Transverse colon (tissue), 4 donors: ENCODE measurements at regions not wholly inside any gene's neighbourhood (a gene's known extent, or its start where the extent isn't known, plus 50 kb on each side); places are given as distances from the start of the nearest gene placed in this dataset.
A peak's percentile ranks its signal among the peaks of the same experiment; 100 is the strongest.

Source experiments
- DNase-seq: peaks from one replicate; pipeline ENCODE4 v3.0.0-alpha.2; 2019
- H3K27ac ChIP-seq, 4 donors: fragments of 200-600 bp; sonication (generic); 2 replicates each; pipeline ENCODE4 v1.5.1; 2016 to 2018; ENCODE audit warnings: inconsistent platforms in 4 of 4
- H3K27me3 ChIP-seq: fragments of 200-600 bp; sonication (generic); 2 replicates; pipeline ENCODE4 v1.5.1; 2017; ENCODE audit warnings: inconsistent platforms
- H3K36me3 ChIP-seq, 4 donors: fragments of 200-600 bp; sonication (generic); 2 replicates each; pipeline ENCODE4 v1.5.1; 2017 to 2019; ENCODE audit warnings: inconsistent platforms in 4 of 4
- H3K4me1 ChIP-seq, 4 donors: fragments of 200-600 bp; sonication (generic); 2 replicates each; pipeline ENCODE4 v1.5.1; 2017 to 2020; ENCODE audit warnings: inconsistent platforms in 4 of 4
- H3K4me3 ChIP-seq, 4 donors: fragments of 200-600 bp; sonication (generic); 1 replicate in 1 of 4; 2 replicates in 3 of 4; pipeline versions ENCODE4 v1.5.1 to v1.6.1; 2017 to 2019; ENCODE audit warnings: inconsistent platforms in 4 of 4
- H3K9me3 ChIP-seq, 2 donors: fragments of 200-600 bp; sonication (generic); 2 replicates each; pipeline ENCODE4 v1.5.1; 2017 to 2019; ENCODE audit warnings: inconsistent platforms in 2 of 2
- EP300 ChIP-seq: sonication (generic); formaldehyde crosslinking; IDR thresholded peaks from one replicate; pipeline ENCODE4 v1.6.1; 2017; ENCODE audit warnings: antibody characterized with exemption, low read depth
- POLR2A ChIP-seq: fragments of 450-650 bp; IDR thresholded peaks from one replicate; pipeline ENCODE4 v1.6.1; 2016; ENCODE audit warnings: antibody characterized with exemption, mild to moderate bottlenecking, moderate library complexity
- POLR2AphosphoS5 ChIP-seq, 3 donors: sonication (generic); formaldehyde crosslinking; IDR thresholded peaks; one replicate each; pipeline ENCODE4 v1.6.1; 2016; ENCODE audit warnings: antibody characterized with exemption in 3 of 3
- WGBS, 2 donors: methylation state at CpG; one replicate each; pipeline ENCODE4 v1.1.5; 2018; ENCODE audit warnings: low coverage in 1 of 2; 5-methylcytosine and 5-hydroxymethylcytosine counted together
- in situ Hi-C, 4 donors: fragments of 200-750 bp; cut with MboI; loops; one replicate each; pipeline versions ENCODE4 v1.15.0 to v1.15.1; 2017; ENCODE audit warnings: low sequenced_read_pairs in 3 of 4, low pct_ligation_motif_present in 1 of 4, low pct_unique_long_range_greater_than_20kb in 1 of 4
- intact Hi-C: fragments of 100-400 bp; cut with DNase I; formaldehyde crosslinking; loops from one replicate; pipeline ENCODE4 v1.15.1; 2023; ENCODE audit warnings: low total_unique reads
- TF ChIP-seq, protein P1 (sequence below), 5 experiments: fragments of 200-600 bp in 3 of 5; fragments of 450-650 bp in 2 of 5; sonication (generic) in 3 of 5; IDR thresholded peaks; 1 replicate in 2 of 5; 2 replicates in 3 of 5; pipeline ENCODE4 v1.5.1; 2016 to 2017; ENCODE audit warnings: antibody characterized with exemption in 5 of 5, inconsistent platforms in 3 of 5, mild to moderate bottlenecking in 2 of 5, moderate library complexity in 1 of 5

DNA sequence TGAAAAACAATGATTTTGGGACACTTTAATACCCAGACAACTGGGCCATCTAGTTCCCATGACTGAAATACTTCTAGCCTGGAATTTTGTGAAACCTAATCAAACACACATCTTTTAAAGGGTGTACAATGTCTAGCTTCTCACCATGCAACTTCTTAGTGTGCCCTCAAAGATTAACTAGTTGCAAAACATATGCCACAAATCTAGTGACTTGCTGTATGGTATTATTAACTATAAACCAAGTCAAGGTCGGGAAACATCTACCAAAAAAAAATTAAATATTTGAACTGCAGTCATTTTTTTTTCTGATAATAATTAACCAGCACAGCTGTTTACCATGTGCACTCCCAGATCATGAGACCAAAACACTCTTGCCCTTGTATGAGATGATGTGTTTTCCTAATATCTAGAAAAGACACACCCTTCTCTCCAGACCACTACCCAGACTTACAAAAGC is 171.8 kb upstream of the FOXN3 start:
- TF ChIP-seq POLR2AphosphoS5 (IDR thresholded peaks at IDR 0.05), result no peak
- TF ChIP-seq, protein P1, sequence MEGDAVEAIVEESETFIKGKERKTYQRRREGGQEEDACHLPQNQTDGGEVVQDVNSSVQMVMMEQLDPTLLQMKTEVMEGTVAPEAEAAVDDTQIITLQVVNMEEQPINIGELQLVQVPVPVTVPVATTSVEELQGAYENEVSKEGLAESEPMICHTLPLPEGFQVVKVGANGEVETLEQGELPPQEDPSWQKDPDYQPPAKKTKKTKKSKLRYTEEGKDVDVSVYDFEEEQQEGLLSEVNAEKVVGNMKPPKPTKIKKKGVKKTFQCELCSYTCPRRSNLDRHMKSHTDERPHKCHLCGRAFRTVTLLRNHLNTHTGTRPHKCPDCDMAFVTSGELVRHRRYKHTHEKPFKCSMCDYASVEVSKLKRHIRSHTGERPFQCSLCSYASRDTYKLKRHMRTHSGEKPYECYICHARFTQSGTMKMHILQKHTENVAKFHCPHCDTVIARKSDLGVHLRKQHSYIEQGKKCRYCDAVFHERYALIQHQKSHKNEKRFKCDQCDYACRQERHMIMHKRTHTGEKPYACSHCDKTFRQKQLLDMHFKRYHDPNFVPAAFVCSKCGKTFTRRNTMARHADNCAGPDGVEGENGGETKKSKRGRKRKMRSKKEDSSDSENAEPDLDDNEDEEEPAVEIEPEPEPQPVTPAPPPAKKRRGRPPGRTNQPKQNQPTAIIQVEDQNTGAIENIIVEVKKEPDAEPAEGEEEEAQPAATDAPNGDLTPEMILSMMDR (IDR thresholded peaks at IDR 0.05), result no peak
- TF ChIP-seq POLR2A, result no peak
- no peaks in the 10 kb centered on the region for H3K36me3 ChIP-seq
- WGBS, 2 donors, result 22 to 42% methylated on average over 1 of the region's 1 CpG
- H3K4me1 ChIP-seq, result no peaks in the 10 kb centered on the region
- H3K4me3 ChIP-seq, result no peak overlapping the region
- intact Hi-C loops, result no loop called here
- no peaks in the 10 kb centered on the region for H3K9me3 ChIP-seq
- peak overlapping the region in 1 of 4 donors; percentile 32 for H3K27ac ChIP-seq
- in situ Hi-C loops, result no loop called here
- no peaks in the 10 kb centered on the region for H3K27me3 ChIP-seq
- DNase-seq, result no peak

DNA sequence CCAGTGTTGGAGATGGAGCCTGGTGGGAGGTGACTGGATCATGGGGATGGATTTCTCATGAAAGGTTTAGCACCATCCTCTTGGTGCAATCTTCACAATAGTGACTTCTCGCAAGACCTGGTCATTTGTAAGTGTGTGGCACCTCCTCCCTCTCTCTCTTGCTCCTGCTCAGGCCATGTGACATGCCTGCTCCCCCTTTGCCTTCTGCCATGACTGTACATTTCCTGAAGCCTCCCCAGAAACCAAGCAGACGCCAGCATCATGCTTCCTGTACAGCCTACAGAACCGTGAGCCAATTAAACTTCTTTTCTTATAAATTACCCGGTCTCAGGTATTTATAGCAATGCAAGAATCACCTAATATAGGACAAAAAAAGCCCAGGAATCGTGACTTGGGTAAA is 171.0 kb upstream of the FOXN3 start:
- Histone ChIP-seq H3K4me3 (no peak overlapping the region), H3K9me3 (no peaks in the 10 kb centered on the region), H3K27me3 (no peaks in the 10 kb centered on the region), H3K4me1 (no peaks in the 10 kb centered on the region), H3K27ac (no peak overlapping the region), H3K36me3 (no peaks in the 10 kb centered on the region)
- in situ Hi-C loops (no loop called here), intact Hi-C loops (no loop called here)
- WGBS, 2 donors, result 84 to 89% methylated on average over 3 to 5 of the region's 5 CpGs
- DNase-seq, result no peak
- TF ChIP-seq POLR2AphosphoS5 (IDR thresholded peaks at IDR 0.05), result no peak
- no peak for TF ChIP-seq POLR2A
- TF ChIP-seq, protein P1 (IDR thresholded peaks at IDR 0.05), result no peak
- TF ChIP-seq EP300, result no peak

DNA sequence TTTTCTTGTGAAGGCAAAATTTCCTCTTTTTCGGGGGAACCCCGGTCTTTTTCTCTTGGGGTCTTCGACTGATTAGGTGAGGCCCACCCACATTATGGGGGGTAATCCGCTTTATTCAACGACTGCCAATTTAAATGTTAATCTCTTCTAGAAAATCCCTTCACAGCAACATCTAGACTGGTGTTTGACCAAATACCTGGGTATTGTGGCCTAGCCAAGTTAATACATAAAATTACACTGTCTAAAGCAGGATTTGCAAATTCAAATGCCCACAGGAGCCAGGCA is 170.0 kb upstream of the FOXN3 start:
- DNase-seq, result no peak
- TF ChIP-seq EP300 (no peak), POLR2AphosphoS5 (IDR thresholded peaks at IDR 0.05) (no peak)
- TF ChIP-seq, protein P1 (IDR thresholded peaks at IDR 0.05), result no peak
- intact Hi-C loops, result no loop called here
- Histone ChIP-seq H3K27ac (no peak overlapping the region), H3K9me3 (no peaks in the 10 kb centered on the region), H3K4me1 (no peaks in the 10 kb centered on the region), H3K27me3 (no peaks in the 10 kb centered on the region), H3K4me3 (no peak overlapping the region), H3K36me3 (no peaks in the 10 kb centered on the region)
- WGBS, 2 donors, result 91 to 92% methylated on average over 2 to 5 of the region's 5 CpGs
- in situ Hi-C loops, result no loop called here

DNA sequence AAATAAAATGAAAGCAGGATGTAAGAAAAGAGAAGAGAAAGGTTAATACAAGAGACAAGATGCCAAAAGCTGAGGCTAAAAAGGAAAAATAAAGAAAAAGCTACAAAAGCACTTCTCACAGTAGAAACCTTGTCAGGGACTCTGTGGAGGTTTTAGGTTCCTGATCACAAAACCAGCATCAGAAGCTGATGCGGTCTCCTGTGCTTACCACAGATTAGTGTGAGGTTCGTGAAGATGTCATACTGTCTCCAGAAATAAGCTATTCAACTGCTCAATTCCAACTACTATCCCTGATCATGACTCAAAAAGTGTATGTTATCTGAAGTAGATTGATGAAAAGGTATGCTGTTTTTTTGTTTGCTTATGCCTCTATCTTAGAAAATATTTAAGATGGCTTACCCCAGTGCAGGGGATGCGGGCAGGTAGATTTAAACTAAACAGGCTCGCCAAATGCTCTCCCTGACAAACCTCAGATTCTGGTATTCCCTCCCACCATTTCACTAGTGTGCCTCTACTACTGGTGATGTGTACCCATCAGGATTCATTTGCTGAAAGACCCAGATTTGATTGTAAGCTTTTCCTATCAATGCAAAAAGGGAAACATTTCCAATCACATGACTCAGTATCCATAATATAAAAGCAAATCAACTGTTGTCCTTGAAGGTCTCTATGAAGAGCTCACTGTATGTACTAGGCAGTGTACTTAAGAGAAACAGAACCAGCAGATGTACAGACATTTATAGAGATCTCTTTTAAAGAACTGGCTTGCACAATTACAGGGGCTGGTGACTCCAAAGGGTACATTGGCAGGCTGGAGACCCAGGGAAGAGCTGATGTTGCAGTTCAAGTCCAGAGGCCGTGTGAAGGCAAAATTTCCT is 169.5 kb upstream of the FOXN3 start:
- Histone ChIP-seq H3K4me3 (no peak overlapping the region), H3K4me1 (no peaks in the 10 kb centered on the region), H3K9me3 (no peaks in the 10 kb centered on the region), H3K27me3 (no peaks in the 10 kb centered on the region), H3K27ac (no peak overlapping the region), H3K36me3 (no peaks in the 10 kb centered on the region)
- intact Hi-C loops, result no loop called here
- TF ChIP-seq EP300 (no peak), POLR2A (no peak), POLR2AphosphoS5 (IDR thresholded peaks at IDR 0.05) (no peak)
- TF ChIP-seq, protein P1 (IDR thresholded peaks at IDR 0.05), result no peak
- DNase-seq, result no peak
- 90 to 93% methylated on average over 5 of the region's 5 CpGs for WGBS, 2 donors
- in situ Hi-C loops, result no loop called here
